ENCODE measurements at regions not wholly inside any gene's neighbourhood (a gene's known extent, or its start where the extent isn't known, plus 50 kb on each side); places are given as distances from the start of the nearest gene placed in this dataset.

DNA sequence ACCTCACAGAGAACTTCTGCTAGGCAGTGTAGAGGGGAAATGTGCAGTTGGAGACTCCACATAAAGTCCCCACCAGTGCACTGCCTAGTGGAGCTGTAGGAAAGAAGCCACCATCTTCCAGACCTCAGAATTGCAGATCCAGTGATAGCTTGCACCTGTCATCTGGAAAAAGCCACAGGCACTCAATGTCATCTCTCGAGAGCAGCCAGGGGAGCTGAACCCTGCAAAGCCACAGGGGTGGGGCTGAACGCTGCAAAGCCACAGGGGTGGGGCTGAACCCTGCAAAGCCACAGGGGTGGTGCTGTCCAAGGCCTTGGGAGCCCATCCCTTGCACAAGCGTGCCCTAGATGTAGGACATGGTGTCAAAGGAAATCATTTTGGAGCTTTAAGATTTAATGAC is 1226.3 kb downstream of the PCDH7 start:
- DNase-seq (ENCODE audit: low read depth): no peak

DNA sequence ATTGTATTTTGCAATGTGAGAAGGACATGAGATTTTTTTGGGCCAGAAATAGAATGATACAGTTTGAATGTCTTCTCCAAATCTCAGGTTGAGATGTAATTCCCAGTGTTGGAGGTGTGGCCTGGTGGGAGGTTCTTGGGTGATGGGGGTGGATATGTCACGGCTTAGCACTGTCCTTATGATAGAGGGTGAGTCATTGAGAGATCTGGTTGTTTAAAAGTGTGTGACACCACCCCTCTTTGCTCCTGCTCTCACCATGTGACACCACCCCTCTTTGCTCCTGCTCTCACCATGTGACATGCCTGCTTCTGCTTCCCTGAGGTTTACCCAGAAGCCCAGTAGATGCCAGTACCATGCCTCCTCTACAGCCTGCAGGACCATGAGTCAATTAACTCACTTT is 1226.9 kb downstream of the PCDH7 start:
- no peak for DNase-seq (ENCODE audit: low read depth)

DNA sequence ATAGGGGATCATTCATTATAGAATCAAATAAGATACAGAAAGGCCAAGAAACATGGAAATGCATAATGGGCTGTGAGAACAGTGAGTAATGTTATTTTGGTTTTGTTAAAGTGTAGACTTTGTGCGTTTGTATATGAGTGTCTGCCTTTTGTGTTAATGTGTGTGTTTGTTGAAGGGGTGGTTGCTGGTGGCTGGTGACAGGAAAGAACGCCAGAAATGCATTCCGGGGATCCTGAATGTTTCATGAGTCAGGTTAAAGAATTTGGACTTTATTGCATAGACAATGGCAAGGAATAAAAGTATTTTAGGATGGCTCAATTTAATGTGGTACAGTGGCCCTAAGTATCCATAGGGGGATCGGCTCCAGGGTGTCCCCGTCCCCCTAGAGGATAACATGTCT is 1228.9 kb downstream of the PCDH7 start:
- no peak for DNase-seq (ENCODE audit: low read depth)

DNA sequence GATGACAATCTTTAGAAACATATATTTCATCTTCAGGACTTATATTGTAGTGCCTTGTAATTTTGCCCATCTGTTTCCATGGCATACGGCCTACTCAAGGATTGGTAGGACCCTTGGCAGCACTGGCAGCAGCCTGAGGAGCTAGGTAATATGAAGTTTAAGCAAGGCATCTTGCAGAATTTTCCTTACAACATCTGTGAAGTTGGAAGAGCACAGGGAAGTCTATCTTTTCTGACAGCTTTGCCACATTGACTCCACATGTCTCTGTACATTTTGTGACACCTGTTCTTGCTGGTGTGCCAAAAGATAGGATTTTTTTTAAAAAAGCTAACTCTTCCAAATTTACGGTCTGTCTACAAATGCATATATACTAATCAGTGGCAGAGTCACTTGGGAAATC is 1235.2 kb downstream of the PCDH7 start:
- no peak for DNase-seq (ENCODE audit: low read depth)

DNA sequence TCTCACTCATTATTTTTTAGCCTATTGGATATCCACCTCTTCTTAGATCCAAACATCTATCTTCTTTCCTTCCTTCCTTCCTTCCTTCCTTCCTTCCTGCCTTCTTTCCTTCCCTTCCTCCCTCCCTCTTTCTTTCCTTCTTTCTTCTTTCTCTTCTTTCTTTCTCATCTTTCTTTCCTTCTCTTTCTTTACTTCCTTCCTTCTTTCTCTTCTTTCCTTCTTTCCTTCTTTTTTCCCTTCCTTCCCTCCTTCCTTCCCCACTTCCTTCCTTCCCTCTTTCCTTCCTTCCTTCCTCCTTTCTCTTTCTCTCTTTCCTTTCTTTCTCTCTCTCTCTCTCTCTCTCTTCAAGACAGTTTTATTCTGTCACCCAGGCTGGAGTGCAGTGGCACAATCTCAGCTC is 1239.8 kb downstream of the PCDH7 start:
- DNase-seq (ENCODE audit: low read depth): no peak

DNA sequence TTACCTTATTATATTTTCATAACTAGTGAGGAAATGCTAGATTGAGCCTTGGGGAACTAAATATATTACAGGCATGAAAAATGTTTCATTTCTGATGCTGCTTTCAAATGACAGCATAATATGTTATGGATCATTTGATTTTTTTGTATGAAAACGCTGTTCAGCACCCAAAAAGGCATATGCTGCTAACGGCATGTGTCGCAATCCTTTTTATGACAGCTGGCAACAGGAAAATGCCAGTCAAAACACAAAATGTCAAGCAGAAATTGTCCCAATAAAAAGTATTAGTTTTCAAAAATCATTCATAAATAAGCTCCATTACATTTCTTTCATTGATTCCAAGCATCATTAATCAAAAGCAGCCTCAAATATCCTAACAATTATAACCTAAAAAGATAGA is 1244.5 kb downstream of the PCDH7 start:
- no peak for DNase-seq (ENCODE audit: low read depth)

DNA sequence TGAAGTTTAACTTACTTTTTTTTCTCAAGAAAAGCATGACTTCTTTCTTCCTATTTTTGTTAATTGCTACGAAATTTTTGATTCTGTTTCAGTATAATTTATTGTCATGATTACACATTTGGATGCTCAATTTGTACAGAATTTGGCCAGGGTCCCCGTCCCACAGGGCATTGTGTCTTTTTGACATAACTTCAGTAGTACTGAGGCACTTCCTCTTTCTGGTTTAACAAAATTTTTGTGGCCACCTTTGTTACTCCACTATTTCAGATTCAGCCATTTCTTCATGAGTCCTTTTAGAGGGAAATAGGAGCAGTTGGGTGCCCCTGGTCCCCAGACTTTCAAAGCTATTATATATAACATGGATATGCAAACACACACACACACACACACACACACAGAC is 1248.7 kb downstream of the PCDH7 start:
- no peak for DNase-seq (ENCODE audit: low read depth)

DNA sequence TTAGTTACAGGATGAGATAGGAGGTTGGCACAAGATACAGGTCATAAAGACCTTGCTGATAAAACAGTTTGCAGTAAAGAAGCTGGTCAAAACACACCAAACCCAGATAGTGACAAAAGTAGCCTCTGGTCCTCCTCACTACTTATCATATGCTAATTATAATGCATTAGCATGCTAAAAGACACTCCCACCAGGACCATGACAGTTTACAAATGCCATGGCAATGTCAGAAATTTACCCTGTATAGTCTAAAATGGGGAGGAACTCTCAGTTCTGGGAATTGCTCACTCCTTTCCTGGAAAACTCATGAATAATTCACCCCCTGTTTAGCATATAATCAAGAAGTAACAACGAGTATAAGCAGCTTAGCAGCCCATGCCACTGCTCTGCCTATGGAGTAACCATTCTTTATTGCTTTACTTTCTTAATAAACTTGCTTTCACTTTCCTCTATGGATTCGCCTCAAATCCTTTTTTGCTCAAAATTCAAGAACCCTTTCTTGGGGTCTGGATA is 1254.4 kb downstream of the PCDH7 start:
- DNase-seq (ENCODE audit: low read depth): no peak

DNA sequence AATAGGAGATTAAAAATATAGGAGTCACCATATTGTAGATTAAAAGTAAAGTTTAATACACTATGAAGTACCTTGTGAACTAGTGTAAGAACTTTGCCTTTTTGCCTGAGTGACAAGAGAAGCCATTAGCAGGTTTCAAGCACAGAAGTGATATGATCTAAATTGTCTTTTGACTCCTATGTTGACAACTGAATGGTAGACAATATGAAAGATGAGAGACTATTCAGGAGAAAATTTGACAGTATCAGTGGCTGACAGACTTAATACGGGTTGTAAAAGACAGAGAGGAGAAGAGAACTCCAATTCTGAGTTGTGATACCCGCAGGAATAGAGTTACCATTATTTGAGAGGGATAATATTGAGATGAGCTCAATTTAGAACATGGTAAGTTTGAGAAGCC is 1259.8 kb downstream of the PCDH7 start:
- no peak for DNase-seq (ENCODE audit: low read depth)

DNA sequence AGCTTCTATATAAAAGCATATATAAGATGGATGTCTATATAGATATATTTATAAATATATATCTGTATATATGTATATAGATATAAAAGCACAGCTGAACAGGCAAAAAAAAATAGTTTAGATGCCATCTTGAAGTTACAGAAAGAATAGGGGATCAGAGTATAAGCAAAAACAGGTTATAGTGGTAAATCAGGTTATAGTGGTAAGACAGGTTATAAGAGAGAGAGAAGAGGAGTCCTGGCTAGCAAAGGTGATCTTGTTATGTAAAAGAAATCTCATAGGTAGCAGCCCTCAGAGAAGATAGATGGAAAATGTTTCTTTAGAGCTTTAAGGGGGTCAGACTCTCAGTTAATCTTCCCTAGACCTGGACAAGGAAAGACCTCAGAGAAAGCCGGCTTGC is 1263.1 kb downstream of the PCDH7 start:
- DNase-seq (ENCODE audit: low read depth): no peak

DNA sequence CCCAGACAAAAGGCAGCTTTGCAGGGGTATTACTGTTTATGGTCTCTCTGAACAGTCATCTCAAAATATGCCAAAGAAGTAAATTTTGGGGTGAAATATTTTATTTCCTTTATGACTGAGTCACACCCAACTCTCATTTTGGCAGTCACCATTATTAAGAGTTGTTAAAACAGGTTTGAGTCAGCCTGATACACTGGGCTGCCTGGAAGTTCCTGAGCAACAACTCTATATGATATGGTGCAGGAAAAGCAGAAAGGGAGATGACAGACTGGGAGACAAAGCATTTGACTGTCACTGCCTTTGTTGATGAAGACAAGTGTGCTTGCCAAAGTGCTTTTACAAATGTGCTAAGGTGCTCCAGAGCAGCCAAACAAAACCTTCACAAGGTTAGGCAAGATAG is 1263.5 kb downstream of the PCDH7 start:
- DNase-seq (ENCODE audit: low read depth): no peak

DNA sequence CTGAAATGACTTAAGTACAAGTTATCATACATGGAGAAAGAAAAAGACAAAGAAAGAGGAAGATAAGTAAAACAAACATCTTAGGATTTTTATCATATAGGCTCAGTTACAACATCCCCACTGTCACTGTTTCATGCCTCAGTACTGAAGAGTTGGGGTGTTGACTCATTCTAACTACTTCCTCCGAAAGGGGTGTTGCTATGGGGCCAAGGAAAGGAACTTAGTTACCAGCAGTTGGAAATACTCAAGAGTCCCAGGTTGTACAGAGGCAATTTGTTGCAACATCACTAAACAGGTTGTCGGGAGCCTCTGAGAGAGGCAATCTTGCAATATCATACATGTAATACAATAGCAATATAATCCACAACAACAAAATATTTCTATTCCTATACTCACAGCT is 1264.7 kb downstream of the PCDH7 start:
- no peak for DNase-seq (ENCODE audit: low read depth)

DNA sequence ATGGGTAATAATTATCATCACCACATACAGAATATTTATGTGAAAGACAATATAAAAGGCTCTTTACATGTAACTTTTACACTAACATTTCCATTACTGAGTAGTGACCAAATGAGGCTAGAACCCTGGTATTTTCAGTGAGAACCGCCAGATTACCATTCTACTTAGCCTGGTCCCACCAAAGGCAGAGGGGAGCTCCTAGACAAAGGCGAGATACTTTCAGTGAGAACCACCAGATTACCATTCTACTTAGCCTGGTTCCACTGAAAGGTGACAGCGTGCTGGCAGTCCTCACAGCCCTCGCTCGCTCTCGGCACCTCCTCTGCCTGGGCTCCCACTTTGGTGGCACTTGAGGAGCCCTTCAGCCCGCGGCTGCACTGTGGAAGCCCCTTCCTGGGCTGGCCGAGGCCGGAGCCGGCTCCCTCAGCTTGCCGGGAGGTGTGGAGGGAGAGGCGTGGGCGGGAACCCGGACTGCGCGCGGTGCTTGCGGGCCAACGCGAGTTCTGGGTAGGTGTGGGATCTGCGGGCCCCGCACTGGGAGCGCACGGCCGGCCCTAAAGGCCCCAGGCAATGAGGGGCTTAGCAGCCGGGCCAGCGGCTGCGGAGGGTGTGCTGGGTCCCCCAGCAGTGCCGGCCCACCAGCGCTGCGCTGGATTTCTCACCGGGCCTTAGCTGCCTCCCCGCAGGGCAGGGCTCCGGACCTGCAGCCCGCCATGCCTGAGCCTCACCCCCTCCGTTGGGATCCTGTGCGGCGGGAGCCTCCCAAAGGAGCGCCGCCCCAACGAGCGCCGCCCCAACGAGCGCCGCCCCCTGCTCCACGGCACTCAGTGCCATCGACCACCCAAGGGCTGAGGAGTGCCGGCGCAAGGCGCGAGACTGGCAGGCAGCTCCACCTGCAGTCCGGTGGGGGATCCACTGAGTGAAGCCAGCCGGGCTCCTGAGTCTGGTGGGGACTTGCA is 1276.1 kb downstream of the PCDH7 start:
- DNase-seq (ENCODE audit: low read depth): no peak

DNA sequence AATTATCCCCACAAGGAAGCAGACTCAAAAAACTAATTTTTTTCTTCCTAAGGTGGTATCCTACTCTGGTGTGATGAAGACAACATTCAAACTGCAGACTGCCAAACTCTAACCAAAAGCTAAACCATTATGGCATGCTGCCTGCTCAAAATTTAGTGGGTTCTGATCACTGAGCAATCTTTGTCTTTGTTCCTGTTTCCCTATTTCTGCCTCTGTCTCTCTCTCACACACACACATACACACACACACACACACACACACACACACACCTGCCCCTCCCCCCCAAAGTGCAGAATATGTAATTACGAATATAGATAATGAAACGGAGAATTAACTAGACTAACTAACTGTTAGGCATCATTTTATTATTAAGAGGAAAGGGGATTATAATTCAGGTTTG is 1278.6 kb downstream of the PCDH7 start:
- DNase-seq (ENCODE audit: low read depth): no peak

DNA sequence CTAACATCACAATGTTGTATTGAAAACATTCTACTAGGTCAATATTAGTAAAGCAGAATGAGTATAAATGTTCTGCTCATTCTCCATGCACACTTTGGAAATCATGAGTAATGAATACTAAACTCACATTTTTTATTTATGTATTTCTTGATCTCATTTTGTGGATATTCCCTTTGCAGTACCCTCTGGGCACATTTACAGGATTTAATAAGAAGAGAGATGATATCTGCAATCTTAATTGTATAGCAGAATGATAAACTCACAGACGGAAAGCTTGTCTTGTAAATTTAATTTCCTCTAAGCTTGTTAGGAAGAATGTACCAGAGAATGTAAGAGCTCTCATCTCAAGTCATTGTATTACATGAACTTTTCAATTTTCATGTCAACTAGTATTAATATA is 1279.7 kb downstream of the PCDH7 start:
- DNase-seq (ENCODE audit: low read depth): no peak

DNA sequence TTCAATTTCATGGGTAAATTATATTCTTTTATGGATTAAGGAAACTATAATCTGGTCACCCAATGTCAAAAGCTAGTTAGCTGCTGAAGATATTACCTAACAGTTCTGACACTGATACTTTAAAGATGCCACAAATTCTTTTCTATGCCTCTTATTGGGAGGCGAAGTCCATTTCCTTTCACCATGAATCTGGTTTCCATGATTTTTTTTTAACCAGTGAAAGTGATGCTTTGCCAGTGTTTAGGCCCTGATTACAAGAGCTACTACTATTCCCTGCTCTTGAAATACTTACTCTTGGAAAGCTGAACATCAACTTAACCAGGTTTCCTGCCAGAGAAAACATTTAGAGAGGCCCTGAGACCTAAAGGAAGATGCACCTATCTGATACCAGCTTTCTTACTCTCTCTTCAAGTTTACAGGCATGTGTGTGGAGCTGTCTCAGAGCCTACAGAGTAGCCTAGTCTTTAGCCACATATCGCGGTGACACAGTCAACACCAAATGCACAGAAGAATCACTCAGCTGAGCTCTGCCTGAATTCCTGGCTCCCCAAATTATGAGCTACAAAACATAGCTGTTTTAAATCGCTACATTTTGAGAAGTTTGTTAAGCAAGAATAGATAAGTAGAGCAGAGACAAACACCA is 1280.8 kb downstream of the PCDH7 start:
- DNase-seq (ENCODE audit: low read depth): no peak

DNA sequence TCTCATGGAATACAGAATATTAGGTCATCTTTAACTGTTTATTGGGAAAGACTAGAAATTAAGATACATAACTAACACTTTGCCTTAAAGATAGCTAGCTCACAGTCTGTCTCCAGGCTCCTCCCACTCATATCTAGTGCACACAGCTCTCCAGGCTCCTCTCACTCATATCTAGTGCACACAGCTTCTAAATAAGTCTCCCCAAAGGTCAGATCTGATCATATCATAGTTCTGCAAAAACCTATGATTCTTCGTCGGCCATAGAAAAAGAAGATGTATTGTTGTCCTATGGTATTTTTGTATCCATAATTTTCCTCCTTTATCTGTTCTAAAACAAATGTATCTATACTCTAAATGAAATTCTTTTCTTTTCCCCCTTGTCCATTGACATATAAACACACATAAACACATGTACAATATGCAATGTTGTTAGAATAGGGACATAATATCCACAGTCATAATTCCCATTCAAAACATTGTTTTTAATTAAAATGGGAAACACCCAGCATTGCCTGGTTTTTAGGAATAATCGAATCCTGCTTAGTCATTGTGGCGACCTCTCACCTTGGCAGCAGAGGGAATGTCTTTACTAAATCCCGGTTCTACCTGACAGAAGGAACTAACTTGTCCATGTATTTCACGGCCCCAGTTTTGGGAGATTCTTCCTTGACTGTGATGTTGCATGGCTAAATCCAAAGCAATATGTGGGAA is 1282.0 kb downstream of the PCDH7 start:
- DNase-seq (ENCODE audit: low read depth): no peak

DNA sequence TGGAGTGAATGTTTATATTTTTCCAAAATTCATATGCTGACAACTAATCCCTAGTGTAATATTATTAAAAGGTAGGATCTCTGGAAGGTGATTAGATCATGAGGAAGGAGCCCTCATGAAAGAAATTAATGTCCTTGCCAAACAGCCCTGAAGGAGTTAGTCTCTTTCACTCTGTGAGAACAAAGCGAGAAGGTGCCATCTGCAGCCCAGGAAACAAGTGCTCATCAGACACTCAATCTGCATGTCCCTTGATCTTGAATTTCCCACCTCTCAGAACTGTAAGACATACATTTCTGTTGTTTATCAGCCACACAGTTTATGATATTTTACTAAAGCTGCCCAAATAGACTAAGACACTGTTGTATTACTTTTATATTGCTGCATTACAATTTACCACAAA is 1283.4 kb downstream of the PCDH7 start:
- DNase-seq (ENCODE audit: low read depth): no peak

DNA sequence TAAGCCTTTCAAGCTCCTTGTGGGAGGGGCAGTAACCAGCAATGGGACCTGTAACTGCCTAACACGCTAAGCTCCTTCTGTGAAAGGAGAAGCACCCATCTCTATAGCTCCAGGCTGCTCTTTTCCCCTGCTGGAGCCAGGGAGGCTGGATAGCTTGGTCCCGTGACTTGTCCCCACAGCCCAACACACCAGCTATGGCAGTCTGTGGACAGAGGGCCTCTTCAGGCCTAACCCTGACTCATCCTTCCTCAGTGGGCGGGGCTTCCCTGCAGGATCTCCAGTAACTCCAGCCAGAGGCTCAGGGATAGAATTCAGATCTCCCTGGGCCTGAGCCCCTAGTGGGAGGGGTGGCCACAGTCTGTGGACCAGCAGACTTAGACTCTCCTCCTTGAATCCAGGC is 1290.1 kb downstream of the PCDH7 start:
- no peak for DNase-seq (ENCODE audit: low read depth)

DNA sequence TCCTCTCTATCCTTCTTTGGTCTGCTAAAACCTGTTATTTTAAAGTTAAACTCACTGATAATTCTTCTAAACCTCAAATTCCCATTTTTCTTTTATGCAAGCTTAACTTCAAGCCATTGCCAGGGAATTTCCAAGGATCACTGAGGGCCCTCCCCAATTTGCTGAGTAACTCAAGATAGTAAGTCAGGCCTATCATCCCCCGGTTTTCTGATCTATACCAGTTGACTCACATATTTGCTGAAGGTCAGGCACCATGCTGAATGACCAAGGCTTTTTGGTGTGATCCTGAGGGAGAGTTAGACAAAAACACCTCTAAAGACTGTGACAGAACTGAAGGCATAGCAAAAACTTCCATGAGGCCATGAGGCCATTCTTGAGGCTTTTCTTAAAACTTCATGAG is 1301.9 kb downstream of the PCDH7 start:
- no peak for DNase-seq (ENCODE audit: low read depth)

DNA sequence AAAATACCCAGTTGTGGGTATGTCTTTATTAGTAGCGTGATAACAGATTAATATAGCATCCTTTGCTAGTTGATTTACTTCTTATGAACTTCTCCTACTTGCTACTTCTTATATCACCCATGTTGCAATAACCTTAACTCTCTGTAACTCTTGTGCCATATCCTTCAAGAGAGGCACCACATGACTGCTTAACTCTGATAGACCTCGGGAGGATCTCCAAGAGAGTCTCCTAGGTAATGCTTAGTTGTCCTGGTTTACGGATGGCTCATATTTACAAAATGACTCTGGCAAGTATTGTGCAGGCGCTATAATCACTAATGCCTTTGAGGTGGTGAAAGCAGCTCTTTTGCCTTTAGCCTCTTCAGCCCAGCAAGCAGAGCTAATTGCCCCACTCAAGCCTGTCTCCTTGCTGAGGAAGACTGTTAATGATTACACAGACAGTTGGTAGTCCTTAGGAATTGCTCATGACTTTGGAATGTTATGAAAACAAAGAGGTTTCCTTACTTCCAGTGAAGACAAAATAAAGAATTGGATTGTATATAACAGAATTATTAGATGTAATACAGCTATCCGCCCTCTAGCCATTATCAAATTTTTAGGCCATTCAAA is 1305.8 kb downstream of the PCDH7 start:
- no peak for DNase-seq (ENCODE audit: low read depth)

DNA sequence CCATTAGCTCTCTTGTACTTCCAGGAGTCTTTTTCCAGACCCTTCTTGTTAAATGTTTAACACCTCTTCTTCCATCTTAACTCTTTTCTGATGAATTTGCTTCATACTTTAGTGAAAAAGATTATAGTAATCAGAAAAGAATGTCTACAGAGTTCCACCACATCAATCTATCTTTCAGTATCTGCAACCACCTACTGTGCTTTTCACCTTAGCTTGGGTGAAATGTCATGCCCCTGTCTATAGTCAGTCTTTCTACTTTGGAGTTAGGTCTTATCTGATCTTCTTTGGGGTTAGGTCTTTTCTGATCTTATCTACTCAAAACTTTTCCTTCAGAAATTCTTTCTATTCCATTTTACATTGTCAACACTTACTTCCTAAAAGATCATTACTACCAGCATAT is 1310.2 kb downstream of the PCDH7 start:
- DNase-seq (ENCODE audit: low read depth): no peak

All from activated T-cell treated with anti-CD3 and anti-CD28 coated beads for 48 hours (primary cell).